GM18508 (cell line): ENCODE measurements at regions not wholly inside any gene's neighbourhood (a gene's known extent, or its start where the extent isn't known, plus 50 kb on each side); places are given as distances from the start of the nearest gene placed in this dataset.

Source experiments
- ATAC-seq: cut with Tn5 transposase; IDR thresholded peaks from one replicate; pipeline ENCODE4 v1.9.1; 2021; ENCODE audit warnings: moderate number of reproducible peaks; ENCODE audit not compliant: insufficient read depth, unreplicated experiment

DNA sequence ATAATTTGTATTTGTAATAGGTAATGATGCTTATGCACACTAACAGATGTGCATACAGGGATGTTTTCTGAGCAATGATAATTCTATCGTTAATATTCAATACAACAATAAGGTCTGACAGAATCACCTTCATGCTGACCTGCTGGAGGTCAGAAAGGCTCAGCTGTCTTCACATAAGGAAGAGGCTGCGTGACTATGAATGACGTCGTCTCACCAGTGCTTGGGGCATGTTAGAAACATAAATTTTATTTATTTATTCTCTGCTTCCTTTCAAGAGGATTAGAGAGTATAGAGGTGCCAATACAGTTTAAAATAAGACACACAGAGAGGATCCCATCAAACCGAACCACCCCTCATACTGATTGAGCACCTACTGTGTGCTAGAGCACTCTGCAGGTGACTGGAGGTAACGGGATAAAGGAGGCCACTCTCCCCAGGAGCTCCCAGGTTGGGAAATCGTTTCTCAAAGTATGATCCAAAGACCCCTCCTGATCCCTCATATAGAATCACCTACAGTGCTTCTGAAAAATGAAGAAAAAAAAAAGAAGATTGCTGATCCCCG is 265.6 kb upstream of the NPVF start:
- no peak for ATAC-seq

DNA sequence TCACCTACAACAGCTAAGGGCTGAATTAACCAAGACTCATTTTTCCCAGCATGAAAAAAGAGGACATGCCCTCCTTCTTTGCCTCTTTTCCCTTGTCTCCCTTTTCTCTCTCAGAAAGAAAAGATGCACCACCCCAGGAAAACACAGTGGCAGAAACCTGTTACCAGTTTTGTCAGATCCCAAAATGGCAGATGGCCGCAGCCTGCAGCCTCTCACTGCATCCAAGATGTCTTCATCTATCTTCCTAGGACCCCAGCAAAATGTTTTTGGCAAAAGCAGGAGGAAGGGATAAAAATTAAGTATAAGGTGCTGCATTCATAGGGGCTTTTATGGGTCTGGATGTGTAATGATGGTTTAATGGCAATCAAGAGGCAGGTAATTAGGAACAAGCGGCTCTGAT is 266.6 kb upstream of the NPVF start:
- no peak for ATAC-seq

DNA sequence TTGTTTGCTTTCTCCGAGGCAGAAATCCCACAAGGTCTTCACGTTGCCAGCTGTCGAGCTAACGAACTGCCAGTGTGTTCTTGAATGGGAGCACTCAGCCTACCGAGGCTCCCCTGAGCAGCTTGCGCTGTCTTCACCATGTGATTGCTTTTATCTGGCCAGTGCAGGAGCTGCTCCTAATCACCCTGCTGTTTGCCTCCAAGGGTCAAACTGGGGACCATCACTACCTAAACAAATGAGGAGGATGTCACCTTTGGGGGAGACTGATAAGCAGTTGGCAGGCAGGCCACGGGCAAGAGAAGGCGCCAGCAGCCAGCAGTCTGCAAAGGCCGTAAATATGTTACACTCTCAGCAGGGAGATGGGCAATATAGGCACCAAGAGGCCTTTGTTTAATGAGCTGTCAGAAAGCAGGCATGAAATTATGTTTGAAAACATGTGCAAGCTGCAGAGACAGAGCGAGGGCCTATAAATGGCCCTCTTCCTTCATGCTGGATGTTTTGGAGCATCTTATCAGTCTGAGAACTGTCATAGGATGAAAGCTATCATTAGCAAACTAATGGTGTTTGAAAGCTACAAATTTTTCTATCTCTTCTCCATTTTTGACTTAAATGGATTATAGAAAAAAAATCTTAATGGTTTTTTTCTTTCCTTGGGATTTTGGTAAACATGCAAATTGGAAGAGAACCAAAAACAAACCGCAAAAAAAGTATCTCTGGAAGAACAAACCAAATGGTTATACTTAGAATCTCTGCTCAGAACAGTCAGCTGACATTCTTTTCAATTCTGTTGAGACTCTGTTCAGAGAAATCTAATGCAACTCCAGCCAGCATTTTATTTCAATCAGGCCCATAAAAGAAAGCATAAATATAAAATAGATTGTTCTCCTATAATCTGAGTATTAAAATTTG is 267.3 kb upstream of the NPVF start:
- no peak for ATAC-seq

DNA sequence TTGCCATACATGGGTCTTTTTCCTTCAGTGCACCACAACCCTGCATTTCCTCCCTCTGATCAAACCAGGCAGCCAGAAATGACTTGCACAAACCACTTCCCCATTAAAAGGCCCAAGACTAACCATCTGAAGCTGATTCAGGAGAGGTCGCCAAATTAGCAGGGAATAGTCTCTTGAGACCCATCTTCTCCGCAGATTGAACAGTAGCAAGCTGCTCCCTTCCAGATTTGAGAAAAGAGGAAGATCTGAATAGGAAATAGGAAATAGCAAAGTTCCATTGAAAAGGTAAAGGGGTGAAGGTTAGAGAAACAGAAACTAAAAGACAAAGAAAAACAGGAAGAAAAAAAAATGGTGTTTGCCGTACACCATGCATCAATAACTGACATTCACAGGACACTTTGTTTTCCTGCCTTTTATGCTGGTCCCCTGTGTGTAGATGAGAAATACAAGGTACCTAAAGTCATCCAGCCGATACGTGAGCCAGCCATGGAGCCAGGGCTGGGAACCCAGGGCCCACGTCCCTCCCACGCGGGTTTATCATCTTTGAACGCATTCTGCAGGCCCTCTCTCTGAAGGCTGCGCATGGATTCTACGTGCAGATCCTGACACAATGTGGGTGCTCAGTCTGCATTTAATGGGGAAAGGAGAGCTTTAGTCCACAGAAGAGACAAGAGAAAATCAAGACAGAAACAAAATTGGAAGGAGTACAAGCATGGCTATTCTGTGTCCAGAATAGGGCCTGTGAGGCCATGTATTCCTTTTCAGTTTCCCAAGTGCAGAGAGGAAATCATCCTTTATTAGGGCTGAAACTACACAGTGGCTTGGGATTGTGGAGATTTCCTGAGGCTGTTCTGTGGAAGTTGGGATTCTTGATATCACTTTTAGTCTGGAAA is 268.4 kb upstream of the NPVF start:
- peak; percentile 64 for ATAC-seq

DNA sequence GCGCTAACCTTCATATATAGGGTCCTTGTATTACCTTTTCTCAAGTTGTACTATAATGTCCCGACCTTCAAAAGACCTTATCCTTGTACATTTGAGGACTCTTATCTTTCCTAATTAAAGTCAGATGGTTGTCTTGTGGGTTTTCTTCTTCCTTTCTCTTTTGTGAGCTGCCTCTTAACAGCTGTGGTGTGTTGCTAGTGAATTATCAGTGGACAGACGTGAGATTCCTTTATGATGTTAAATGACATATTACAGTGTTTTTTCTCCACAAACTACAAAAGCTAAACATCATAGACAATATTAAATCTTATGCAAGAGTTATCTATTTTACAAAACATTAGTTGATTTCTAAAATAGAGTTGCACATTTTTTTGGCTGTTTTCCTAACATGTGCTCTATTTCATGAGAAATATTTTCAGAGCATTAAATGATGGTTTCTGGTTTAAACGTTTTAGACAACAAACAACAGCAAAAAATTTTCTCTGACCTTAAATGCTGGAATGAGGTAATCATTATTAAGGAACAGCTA is 272.2 kb upstream of the NPVF start:
- ATAC-seq, result no peak

DNA sequence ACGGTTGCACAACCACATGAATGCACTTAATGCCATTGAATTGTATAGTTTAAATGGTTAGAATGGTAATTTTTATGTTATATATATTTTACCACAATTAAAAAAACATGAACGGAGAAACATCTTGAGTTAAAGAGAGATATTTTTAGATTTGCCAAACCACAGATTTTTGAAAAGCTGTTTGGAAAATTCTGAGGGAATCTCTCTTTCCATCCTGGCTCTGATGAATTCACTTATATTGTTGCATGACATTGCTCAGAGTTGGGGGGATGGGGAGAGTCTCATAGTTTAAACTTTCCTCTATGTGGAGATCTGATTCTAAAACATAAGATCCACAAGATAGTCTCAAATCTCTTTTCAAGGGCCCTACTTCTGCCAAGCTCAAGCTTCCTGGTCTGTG is 275.0 kb upstream of the NPVF start:
- ATAC-seq, result no peak

DNA sequence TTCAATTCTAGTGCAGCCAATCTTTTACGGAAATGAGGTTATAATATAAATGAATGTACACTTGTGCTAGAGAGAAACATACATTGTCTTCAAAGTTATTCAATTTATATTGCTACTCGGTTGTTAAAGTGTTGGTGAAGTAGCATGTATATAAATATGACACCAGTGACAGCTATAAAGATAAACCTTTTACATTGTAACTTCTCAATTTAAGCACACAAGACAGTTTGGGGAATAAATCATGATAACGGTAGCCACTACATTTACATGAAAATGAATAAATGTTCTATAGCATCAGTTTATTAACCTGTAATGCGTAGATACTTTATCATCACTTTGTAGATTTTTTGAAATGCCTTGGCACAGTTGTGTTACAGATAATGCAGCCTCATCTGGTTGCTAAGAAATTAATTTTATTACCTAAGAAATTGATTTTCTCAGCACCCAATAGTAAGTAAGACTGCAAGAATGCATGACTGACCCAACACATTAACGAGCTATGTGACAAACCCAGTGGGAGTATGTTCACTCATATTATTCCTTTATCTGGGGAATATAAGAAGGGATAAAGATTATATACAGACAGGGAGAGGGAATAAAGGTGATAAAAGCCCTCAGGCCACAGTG is 283.9 kb upstream of the NPVF start:
- no peak for ATAC-seq

DNA sequence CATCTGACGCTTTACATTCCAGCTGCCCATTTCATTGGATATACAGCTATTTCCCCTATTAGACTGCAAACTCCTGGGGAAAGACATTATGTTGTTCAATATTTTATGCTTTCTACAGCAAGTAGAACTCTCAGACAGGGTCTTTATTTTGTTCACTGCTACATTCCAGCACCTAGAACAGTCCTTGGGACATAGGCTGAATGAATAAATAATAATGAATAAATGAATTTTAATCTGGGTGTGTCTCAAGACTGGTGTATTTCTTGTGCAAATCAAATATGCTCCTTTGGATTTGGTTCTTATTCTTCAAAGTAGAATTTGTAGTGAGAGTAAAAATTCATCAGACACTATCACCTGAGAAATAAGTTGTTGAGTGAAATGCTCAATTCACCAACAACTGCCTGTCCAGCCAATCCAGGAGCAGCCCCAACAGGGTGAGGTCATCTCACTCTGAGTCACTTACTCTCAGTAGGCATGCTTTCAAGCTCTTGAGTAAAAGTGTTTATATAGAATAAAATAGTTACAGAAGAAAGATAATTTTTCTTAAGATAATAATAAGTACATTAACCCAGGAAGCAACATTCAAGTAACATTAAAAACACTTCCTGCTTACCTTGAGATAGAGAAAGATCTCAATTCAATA is 287.5 kb upstream of the NPVF start:
- ATAC-seq, result no peak

DNA sequence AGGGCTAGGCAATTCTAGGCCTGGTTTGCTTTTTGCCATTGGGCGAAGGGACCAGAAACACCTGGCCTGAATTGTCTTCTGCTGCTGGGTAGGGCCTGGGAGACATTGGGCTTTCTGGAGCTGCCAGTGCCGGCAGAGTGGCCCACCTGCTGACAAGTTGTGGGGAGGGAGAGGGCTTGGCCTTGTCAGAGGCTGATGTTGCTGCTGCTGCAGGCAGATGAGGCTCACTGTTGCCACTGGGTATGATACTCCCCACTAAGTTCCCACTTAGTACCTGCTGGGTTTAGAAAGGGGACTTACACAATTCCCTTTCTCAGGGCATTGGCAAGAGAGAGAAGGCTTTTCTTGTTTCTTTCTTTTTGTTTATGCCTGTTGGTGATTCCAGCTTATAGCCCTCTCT is 289.6 kb upstream of the NPVF start:
- no peak for ATAC-seq

DNA sequence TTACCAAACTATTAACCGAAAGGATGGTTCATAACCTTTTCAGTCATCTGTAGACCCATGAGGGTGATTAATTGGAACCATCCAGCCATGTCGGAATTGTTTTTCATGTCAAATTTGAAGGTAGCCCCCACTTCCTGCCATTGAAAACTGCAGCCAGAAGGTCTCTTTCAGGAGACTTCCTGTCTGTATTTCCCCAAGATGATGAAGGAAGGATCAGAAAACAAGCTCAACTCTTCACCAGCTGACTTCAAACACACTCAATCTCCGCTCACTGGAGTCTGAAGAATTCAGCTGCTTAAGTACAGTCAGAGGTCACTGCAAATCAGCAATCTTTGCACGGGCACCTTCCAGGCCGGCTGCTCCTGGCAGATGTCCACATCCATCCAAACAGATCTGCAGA is 291.7 kb upstream of the NPVF start:
- ATAC-seq, result no peak

DNA sequence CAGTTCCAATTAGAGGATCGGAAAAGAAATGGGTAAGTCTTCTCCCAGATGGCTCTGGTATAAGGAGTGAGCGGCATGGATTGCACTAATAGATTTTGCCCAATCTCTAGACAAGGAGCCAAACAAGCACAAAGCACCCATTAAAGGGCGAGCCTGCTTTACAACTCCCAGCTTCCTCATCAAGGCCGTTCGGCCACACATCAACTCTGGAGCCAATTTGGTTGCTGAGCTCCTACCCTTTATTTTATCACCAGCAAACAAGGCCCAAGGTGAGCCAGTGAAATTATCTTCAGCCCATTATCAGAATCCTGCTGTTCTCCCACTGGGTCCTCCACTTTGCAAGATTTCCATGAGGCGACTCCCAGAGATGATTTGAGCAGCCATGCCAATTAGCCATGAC is 292.2 kb upstream of the NPVF start:
- ATAC-seq, result no peak

DNA sequence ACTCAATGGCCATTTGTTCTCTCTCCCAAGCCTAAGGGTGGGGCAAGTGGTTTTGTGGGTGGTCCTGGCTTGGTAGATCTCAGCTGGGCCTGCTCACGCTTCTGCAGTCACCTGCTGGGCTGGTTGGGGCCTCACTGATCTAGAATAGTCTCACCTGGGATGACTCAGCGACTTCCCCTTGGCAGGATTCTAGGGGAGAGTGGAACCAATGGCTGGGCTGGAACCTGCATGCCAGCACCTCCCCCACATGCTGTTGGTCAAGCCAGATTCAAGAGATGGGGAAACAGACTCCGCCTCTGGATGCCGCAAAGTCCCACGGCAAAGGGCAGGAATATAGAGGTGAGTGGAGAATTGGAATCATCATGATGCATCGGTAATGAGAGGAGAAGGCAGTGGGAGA is 292.9 kb upstream of the NPVF start:
- no peak for ATAC-seq

DNA sequence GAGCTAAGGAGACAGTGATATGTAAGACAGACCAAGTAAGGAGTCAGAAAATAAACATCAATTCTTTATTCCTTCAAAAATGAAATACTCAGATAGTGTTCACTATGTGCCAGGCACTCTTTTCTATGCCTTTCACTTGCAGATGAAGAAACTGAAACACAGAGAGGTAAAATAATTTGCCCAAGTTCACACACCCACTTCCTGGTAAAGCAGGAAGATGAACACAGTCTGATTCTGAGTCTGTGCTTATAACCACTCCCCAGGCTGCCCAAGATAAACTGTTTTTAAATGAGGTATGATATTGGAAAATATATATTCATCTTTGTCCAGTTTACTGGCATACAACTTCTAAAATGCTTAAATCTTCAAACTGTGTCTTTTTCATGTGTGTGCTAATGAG is 294.4 kb upstream of the NPVF start:
- ATAC-seq, result no peak

DNA sequence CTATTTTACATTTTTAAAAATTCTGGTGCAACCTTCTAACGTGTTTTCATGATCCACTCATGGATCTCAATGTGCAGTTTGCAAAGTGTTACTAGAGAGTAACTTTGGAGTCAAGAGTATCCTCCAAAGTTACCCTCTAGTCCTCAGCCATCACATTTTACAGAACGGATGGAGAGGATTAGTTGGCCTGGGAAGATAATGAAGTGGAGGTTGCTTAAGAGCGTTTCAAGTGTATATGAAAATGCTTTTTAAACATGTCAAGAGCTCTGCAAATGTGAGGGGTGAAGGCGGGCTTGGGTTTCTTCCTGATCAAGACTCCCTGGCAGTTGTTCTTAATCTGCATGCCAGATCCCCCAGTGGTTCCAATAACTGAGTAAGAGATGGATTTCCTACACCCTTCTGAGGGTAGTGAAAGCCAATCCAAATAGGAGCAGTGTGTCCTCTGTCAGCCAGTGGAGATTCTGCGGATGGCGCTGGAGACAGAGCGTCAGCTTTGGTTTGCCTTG is 299.4 kb upstream of the NPVF start:
- ATAC-seq, result no peak

DNA sequence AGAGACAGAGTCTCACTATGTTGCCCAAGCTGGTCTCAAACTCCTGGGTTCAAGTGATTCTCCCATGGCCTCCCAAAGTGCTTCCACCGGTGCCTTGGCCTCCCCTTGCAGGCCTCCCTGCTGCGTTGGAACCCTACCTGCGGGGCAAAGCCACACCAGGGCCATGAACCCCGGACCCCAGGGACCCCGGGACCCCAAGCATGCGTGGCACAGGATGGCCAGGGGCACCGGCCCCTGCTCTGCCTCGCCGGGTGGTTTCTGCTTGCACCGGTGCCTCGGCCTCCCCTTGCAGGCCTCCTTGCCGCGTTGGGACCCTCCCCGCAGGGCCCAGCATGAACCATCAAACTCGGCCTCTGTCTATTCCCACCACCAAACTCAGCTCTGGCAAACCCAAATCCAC is 301.0 kb upstream of the NPVF start:
- no peak for ATAC-seq

DNA sequence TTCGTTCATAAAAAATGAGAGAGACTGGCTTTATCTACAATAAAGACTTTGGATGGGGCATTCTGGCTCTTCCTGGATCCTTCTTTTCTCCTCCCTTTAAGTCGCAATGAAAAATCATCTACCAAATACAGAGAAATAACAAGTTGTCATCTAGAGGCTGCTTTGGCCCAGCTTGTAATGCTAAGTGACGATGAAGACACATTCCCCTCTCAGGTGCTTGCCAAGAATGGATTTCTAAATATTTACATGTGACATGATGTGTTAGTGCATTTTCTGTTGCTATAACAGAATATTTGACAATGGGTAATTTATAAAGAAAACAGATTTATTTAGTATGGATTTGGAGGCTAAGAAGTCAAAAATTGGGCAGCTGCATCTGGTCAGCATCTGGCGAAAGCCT is 308.6 kb upstream of the NPVF start:
- no peak for ATAC-seq

DNA sequence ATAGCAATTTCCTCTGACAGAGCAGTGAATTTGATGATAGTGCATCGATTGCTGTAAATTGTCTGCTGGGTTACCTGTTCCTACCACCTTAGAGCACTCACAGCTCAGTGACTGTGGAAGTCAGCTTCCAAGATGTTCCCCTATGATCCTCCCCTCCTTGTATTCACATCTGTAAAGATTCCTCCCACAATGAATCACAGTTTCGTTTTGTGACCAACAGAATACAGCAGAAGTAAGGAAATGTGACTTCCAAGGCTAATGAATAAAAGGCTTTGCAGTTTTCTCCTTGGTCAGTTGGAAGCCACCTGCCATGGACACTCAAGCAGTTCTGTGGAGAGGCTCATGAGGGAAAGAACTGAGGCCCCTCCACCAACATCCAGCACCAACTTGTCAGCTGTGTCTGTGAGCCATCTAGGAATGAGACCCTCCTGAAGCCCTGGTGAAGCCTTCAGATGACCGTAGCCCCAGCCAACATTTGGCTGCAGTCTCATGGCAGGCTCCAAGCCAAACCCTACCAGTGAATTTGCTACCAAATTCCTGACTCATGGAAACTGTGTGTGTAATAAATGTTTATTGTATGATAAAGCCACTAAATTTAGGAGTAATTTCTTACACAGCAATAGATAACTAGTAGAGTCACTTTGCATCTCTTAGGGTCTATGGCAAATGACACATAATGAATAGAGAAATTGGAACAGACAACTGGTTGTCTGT is 309.5 kb upstream of the NPVF start:
- ATAC-seq, result no peak

DNA sequence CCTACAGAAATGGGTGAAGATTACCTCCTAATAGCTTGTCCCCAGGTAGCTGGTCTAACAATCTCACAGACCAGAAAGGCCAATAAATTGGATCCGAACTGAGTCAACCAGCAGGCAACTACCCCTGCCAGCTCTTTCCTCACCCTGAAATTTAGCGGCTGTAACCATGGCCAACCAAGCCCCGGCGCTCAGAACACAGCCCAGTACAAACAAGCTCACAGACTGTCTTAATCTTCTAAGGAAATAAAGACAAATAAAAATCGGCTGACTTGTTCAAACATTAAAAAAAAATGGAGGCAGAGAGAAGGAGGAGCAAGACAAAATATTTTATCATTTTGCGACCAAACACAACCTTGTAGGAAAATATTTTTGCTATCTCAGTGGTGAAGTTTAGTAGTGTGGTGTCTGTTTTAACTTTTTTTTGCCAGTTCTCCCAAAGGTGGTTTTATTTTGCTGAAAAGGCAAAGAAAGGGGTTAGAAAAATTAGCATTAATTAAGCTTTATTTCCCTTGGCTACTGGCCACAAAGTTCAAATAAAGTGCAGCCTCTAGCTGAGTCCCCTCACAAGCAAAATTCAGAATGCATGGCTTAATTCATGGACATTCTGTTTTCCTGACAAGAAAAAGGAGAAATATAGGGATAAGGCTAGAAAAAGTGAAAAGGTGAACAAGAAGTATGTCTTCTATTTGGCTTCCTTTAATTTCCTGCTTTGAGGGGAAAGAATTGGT is 313.0 kb upstream of the NPVF start:
- ATAC-seq, result no peak

DNA sequence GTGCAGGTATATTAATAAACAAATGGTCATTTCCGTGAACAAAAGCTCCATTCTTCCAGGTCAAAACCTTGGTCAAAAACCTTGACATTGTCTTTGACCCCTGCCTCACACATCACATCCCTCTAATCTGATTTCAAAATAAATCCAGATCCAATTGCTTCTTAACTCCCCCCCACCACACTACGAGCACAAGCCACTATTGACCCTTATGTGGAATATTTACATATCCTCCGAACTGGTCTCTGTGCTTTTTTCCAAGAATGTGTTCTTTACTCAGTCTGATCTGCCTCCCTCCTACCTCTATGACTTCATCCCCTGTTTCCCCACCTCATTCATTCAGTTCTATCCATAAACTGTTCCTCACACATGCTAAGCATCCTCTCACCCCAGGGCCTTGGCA is 313.6 kb upstream of the NPVF start:
- ATAC-seq, result no peak
